GM10248 (cell line): ENCODE measurements at regions not wholly inside any gene's neighbourhood (a gene's known extent, or its start where the extent isn't known, plus 50 kb on each side); places are given as distances from the start of the nearest gene placed in this dataset.

Experiments
- CTCF ChIA-PET: fragments of 300-600 bp; sonication (Branson Sonifier 250); formaldehyde crosslinking; extraction: SDS; loops from one replicate; lab custom pipeline; 2021; ENCODE audit warnings: antibody characterized with exemption; lab: Yijun Ruan, JAX
- POLR2A ChIA-PET: fragments of 350-650 bp; sonication (Branson Sonifier 250); formaldehyde crosslinking; extraction: SDS; loops from one replicate; lab custom pipeline; 2020; ENCODE audit warnings: antibody characterized with exemption; lab: Yijun Ruan, JAX
- DNase-seq: peaks from one replicate; pipeline ENCODE4 v3.0.0; 2012; ENCODE audit errors: extremely low spot score
- TF ChIP-seq, protein P1 (sequence below): IDR thresholded peaks from 2 replicates; pipeline ENCODE4 v1.5.1; 2012; ENCODE audit warnings: mild to moderate bottlenecking, low read depth; ENCODE audit errors: extremely low read depth, missing control alignments, control extremely low read depth

DNA sequence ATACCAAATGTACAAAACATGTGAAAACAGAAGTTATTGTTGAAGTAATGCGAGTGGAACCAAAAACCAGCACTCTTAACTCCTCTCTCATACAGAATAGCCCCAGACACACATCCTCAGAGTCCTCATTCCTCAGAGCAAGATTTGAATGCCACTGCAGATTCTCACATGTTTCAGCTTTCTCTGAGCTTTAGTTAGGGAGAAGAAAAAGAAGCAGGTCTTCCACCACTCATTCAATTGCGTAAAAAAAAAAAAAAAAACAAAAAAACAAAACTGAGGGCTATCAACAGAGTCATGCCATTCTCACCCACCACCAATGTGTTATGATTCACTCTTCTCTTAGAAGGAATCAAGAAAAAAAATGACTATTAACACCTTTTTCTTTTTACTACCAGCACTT is 287.7 kb downstream of the IPMK start:
- ChIA-PET CTCF (no interaction called here), POLR2A (no interaction called here)
- DNase-seq, result no peak
- TF ChIP-seq, protein P1, sequence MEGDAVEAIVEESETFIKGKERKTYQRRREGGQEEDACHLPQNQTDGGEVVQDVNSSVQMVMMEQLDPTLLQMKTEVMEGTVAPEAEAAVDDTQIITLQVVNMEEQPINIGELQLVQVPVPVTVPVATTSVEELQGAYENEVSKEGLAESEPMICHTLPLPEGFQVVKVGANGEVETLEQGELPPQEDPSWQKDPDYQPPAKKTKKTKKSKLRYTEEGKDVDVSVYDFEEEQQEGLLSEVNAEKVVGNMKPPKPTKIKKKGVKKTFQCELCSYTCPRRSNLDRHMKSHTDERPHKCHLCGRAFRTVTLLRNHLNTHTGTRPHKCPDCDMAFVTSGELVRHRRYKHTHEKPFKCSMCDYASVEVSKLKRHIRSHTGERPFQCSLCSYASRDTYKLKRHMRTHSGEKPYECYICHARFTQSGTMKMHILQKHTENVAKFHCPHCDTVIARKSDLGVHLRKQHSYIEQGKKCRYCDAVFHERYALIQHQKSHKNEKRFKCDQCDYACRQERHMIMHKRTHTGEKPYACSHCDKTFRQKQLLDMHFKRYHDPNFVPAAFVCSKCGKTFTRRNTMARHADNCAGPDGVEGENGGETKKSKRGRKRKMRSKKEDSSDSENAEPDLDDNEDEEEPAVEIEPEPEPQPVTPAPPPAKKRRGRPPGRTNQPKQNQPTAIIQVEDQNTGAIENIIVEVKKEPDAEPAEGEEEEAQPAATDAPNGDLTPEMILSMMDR, result no peak

DNA sequence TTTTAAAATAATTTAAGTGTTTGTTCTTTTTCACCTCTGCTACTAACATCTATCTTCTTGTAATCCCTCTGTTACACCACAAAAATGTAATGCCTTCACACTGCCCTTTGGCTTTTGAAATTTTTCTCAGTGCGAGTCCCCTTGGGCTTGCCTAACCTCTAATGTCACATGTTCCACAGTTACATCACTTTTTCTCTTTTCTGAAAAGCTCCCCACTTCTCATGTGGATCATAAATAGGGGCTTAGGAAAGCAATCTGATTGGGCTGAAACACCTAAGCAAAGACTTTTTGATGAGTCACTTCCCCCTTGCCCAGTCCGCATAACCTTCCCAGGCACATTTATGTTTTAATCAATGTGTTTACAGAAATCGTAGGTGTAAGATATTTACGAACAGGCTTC is 288.2 kb downstream of the IPMK start:
- ChIA-PET CTCF (no interaction called here), POLR2A (no interaction called here)
- DNase-seq, result no peak
- TF ChIP-seq, protein P1, result no peak

DNA sequence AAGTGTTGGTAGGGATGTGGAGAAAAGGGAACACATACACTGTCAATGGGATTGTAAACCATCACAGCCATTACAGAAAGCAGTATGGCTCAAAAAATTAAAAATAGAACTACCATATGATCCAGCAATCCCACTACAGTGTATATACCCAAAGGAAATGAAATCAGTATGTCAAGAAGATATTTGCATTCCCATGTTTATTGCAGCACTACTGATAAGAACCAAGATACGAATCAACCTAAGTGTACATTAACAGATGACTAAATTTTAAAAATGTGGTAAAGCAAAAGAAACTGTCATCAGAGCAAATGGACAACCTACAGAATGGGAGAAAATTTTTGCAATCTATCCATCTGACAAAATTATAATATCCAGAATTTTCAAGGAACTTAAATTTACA is 290.4 kb downstream of the IPMK start:
- no peak for DNase-seq
- POLR2A ChIA-PET, result no interaction called here
- TF ChIP-seq, protein P1, result no peak
- CTCF ChIA-PET, result no interaction called here

DNA sequence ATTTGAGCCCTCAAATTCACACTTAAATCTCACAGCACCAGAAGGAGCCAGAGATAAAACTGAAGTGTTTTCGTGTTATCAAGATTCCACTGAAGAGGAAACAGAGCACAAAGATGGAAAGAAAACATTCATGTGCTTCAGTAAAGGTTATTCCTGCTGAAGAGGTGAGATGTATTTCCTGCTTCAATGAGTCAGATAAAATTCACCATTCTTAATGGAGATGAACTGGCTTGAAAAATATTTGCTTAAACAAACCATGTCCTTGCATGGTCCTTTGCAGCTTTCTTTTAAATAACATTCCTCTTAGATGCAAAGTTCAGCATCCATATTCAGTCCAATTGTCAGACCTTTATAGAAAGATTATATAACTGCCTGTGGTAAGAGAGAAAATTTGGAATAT is 294.2 kb downstream of the IPMK start:
- ChIA-PET POLR2A (no interaction called here), CTCF (no interaction called here)
- DNase-seq, result no peak
- TF ChIP-seq, protein P1, result no peak

DNA sequence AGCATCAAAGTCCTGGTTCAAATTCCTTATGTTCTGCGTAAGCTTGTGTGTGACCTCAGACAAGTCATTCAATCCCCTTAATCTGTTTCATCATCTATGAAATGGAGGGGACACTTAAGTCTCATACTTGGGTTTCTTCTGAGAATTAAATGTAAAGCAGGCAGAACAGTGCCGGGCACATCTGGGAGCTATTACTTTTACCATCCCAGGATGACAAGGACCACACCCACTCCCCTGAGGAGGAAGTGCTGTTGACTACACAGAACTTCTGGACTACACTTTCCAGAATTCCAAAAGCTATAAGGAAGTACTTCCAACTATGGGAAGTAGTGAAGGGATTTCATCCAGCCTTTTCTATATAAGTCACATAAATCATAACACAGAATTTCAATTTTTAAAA is 294.9 kb downstream of the IPMK start:
- CTCF ChIA-PET, result no interaction called here
- DNase-seq, result no peak
- POLR2A ChIA-PET, result no interaction called here
- TF ChIP-seq, protein P1, result no peak

DNA sequence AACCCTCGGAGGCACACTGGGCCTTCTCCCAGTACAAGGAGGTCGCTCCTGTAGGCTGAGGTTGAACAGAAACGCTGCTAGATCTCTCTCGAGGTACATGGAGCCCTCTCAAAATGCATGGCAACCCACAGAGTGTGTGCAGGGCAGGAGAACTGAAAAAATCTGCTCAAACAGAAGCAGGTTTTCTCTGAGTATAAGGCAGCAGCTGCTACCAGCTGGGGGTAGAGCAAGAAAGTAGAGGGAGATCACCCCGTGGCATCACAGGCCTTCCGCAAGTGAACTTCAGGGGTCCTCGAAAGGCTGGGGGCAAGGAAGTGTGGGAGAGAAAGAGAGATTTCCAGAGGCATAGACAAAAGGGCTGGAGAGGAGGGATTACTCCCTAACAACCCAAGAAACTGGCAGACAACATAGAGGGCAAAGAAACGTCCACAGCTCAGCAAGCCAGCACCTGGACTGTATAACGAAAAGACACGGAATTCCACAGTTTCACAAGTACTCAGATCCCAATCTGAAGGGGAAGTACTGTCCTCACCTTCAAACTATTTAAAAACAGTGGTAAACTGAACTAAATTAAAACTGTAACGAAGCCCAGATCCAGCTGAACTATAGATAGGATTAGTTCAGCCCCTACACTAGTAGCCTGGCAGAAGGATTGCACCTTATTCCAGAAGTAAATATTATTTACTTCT is 299.2 kb downstream of the IPMK start:
- ChIA-PET CTCF (no interaction called here), POLR2A (no interaction called here)
- TF ChIP-seq, protein P1, result no peak
- no peak for DNase-seq
